Body of pancreas (tissue), 4 donors: ENCODE measurements at regions not wholly inside any gene's neighbourhood (a gene's known extent, or its start where the extent isn't known, plus 50 kb on each side); places are given as distances from the start of the nearest gene placed in this dataset.

Experiments used
- ATAC-seq: fragments of 150-250 bp; one replicate; pipeline ENCODE4 v1.9.1; 2016
- DNase-seq, 4 donors: peaks; one replicate each; pipeline ENCODE4 v3.0.0-alpha.2; 2019
- H3K27ac ChIP-seq, 4 donors: fragments of 200-600 bp; sonication (generic); 1 replicate in 3 of 4; 2 replicates in 1 of 4; pipeline versions ENCODE4 v1.5.1 to v1.6.1; 2016 to 2019; ENCODE audit warnings: mild to moderate bottlenecking in 1 of 4, mixed read lengths in 1 of 4, moderate library complexity in 1 of 4
- H3K27me3 ChIP-seq, 2 donors: fragments of 200-600 bp; sonication (generic); one replicate each; pipeline ENCODE4 v1.6.0; 2016; ENCODE audit warnings: mild to moderate bottlenecking in 1 of 2
- H3K36me3 ChIP-seq, 2 donors: fragments of 200-600 bp; sonication (generic); replicated peaks in 1 of 2; 2 replicates each; pipeline ENCODE4 v1.5.1; 2016; ENCODE audit warnings: low read depth in 2 of 2; ENCODE audit not compliant: insufficient read depth in 1 of 2
- H3K4me1 ChIP-seq: fragments of 200-600 bp; sonication (generic); one replicate; pipeline ENCODE4 v1.6.0; 2016
- H3K4me3 ChIP-seq, 2 donors: fragments of 200-600 bp; sonication (generic); 1 replicate in 1 of 2; 2 replicates in 1 of 2; pipeline ENCODE4 v1.5.1; 2016 to 2019
- H3K9me3 ChIP-seq, 3 donors: fragments of 200-600 bp; sonication (generic); 1 replicate in 2 of 3; 2 replicates in 1 of 3; pipeline ENCODE4 v1.5.1; 2016
- CTCF ChIP-seq, 7 experiments: fragments of 450-650 bp in 4 of 7; fragments of 200-600 bp in 3 of 7; sonication (generic) in 3 of 7; IDR thresholded peaks; one replicate each; pipeline ENCODE4 v1.5.1; 2016 to 2019; ENCODE audit warnings: antibody characterized with exemption in 7 of 7
- POLR2A ChIP-seq, 3 donors: fragments of 450-650 bp; IDR thresholded peaks; one replicate each; pipeline ENCODE4 v1.6.1; 2016; ENCODE audit warnings: antibody characterized with exemption in 3 of 3, mild to moderate bottlenecking in 2 of 3
- WGBS, 2 donors: methylation state at CpG; one replicate each; pipeline ENCODE4 v1.1.5; 2017; 5-methylcytosine and 5-hydroxymethylcytosine counted together
- intact Hi-C: fragments of 100-400 bp; cut with DNase I; formaldehyde crosslinking; loops from one replicate; pipeline ENCODE4 v1.15.1; 2023

GRCh38 chr20:50344232-50345071, 153.8 kb downstream of the CEBPB start:
- ATAC-seq (no peak), DNase-seq (no peak)
- no peaks in the 10 kb centered on the region for H3K36me3 ChIP-seq
- no peaks in the 10 kb centered on the region for H3K27me3 ChIP-seq
- TF ChIP-seq CTCF (IDR thresholded peaks at IDR 0.05) (peak in 3 of 7 experiments; percentile 29 to 38 (median 32)), POLR2A (IDR thresholded peaks at IDR 0.05) (no peak)
- no peak overlapping the region for H3K4me3 ChIP-seq
- intact Hi-C loops: no loop called here
- H3K27ac ChIP-seq: no peak overlapping the region
- H3K9me3 ChIP-seq: no peaks in the 10 kb centered on the region
- H3K4me1 ChIP-seq: peaks cover 20% of the 10 kb centered on the region
- 75 to 81% methylated on average over 8 to 11 of the region's 11 CpGs for WGBS, 2 donors

GRCh38 chr20:50345712-50346373, 155.2 kb downstream of the CEBPB start:
- WGBS, 2 donors: 67 to 69% methylated on average over 6 of the region's 6 CpGs
- DNase-seq (no peak), ATAC-seq (no peak)
- Histone ChIP-seq H3K4me3 (no peak overlapping the region), H3K27me3 (no peaks in the 10 kb centered on the region), H3K4me1 (peaks cover 20% of the 10 kb centered on the region), H3K36me3 (no peaks in the 10 kb centered on the region), H3K9me3 (no peaks in the 10 kb centered on the region), H3K27ac (peak overlapping the region; percentile 6 to 81 (median 36))
- TF ChIP-seq POLR2A (IDR thresholded peaks at IDR 0.05) (peak in 1 of 3 donors; percentile 6), CTCF (IDR thresholded peaks at IDR 0.05) (no peak)
- intact Hi-C loops: no loop called here

GRCh38 chr20:50346374-50347283, 156.0 kb downstream of the CEBPB start:
- no peak for TF ChIP-seq CTCF (IDR thresholded peaks at IDR 0.05)
- peak in 2 of 3 donors; percentile 7 to 41 for TF ChIP-seq POLR2A (IDR thresholded peaks at IDR 0.05)
- DNase-seq (peak; percentile 62 to 85 (median 80)), ATAC-seq (peak; percentile 28)
- WGBS, 2 donors: 58 to 62% methylated on average over 25 to 26 of the region's 26 CpGs
- Histone ChIP-seq H3K36me3 (no peaks in the 10 kb centered on the region), H3K9me3 (no peaks in the 10 kb centered on the region), H3K27me3 (no peaks in the 10 kb centered on the region), H3K27ac (peak overlapping the region; percentile 6 to 81 (median 36)), H3K4me3 (no peak overlapping the region), H3K4me1 (peaks cover 20% of the 10 kb centered on the region)
- intact Hi-C loops: no loop called here

GRCh38 chr20:50347284-50348063, 156.8 kb downstream of the CEBPB start:
- Histone ChIP-seq H3K27ac (peak overlapping the region in 3 of 4 donors; percentile 6 to 81 (median 57)), H3K27me3 (no peaks in the 10 kb centered on the region)
- peak in 1 of 4 donors; percentile 51 for DNase-seq

More at GRCh38 chr20:50347284-50348063, 156.8 kb downstream of the CEBPB start:
- Histone ChIP-seq H3K36me3 (no peaks in the 10 kb centered on the region), H3K4me1 (peaks cover 20% of the 10 kb centered on the region), H3K9me3 (no peaks in the 10 kb centered on the region), H3K4me3 (no peak overlapping the region)
- WGBS, 2 donors: 74 to 81% methylated on average over 8 to 13 of the region's 13 CpGs
- no peak for TF ChIP-seq CTCF (IDR thresholded peaks at IDR 0.05)
- TF ChIP-seq POLR2A (IDR thresholded peaks at IDR 0.05): no peak
- intact Hi-C loops: no loop called here
- peak; percentile 30 for ATAC-seq
